Right lobe of liver (tissue), 6 donors: ENCODE measurements at regions not wholly inside any gene's neighbourhood (a gene's known extent, or its start where the extent isn't known, plus 50 kb on each side); places are given as distances from the start of the nearest gene placed in this dataset.
A peak's percentile ranks its signal among the peaks of the same experiment; 100 is the strongest.

Experiments
- ATAC-seq, 4 donors: fragments of 200-7000 bp; cut with Tn5 transposase; one replicate each; pipeline ENCODE4 v1.9.1; 2020; ENCODE audit warnings: mild to moderate bottlenecking in 4 of 4, moderate library complexity in 4 of 4
- DNase-seq, 3 donors: peaks; one replicate each; pipeline ENCODE4 v3.0.0-alpha.2; 2020
- H3K27ac ChIP-seq, 3 donors: fragments of 200-600 bp; one replicate each; pipeline ENCODE4 v1.8.0; 2022
- H3K27me3 ChIP-seq, 2 donors: fragments of 200-600 bp; one replicate each; pipeline ENCODE4 v1.8.0; 2022
- H3K36me3 ChIP-seq, 4 donors: fragments of 200-600 bp; sonication (generic) in 1 of 4; one replicate each; pipeline versions ENCODE4 v1.5.1 to v1.8.0; 2017 to 2022; ENCODE audit warnings: control low read depth in 1 of 4
- H3K4me1 ChIP-seq, 4 donors: fragments of 200-600 bp; sonication (generic) in 1 of 4; one replicate each; pipeline versions ENCODE4 v1.5.1 to v1.8.0; 2017 to 2022; ENCODE audit warnings: control low read depth in 1 of 4
- H3K4me3 ChIP-seq, 3 donors: fragments of 200-600 bp; one replicate each; pipeline ENCODE4 v1.8.0; 2022
- H3K9me3 ChIP-seq, 4 donors: fragments of 200-600 bp; sonication (generic) in 1 of 4; one replicate each; pipeline versions ENCODE4 v1.5.1 to v1.8.0; 2017 to 2022; ENCODE audit warnings: control low read depth in 1 of 4
- POLR2A ChIP-seq: fragments of 450-650 bp; IDR thresholded peaks from one replicate; pipeline ENCODE4 v1.6.1; 2017; ENCODE audit warnings: antibody characterized with exemption, mild to moderate bottlenecking
- WGBS: methylation state at CpG from one replicate; pipeline ENCODE4 v1.1.6; 2018; ENCODE audit warnings: low coverage, low lambda C conversion rate; ENCODE audit not compliant: insufficient coverage; ENCODE audit errors: missing lambda C conversion rate; 5-methylcytosine and 5-hydroxymethylcytosine counted together
- intact Hi-C, 2 donors: fragments of 100-400 bp; cut with DNase I; formaldehyde crosslinking; loops; one replicate each; pipeline versions ENCODE4 v1.11.2 to v1.14.1; 2022
- TF ChIP-seq, protein P1 (sequence below), 4 donors: fragments of 200-600 bp in 3 of 4; fragments of 450-650 bp in 1 of 4; IDR thresholded peaks; one replicate each; pipeline versions ENCODE4 v1.5.1 to v1.8.0; 2016 to 2022; ENCODE audit warnings: antibody characterized with exemption in 4 of 4, mild to moderate bottlenecking in 2 of 4
- donor health status: DM: no; HTN: yes; CAD: no.
- donor health status: DM: no; HTN: no; CAD: no.
- donor health status: DM: no; HTN: no; CAD: no.
- donor health status: DM: no; HTN: yes; CAD: no.
- donor health status: DM: no; HTN: yes; CAD: no.

- no peak overlapping the region for H3K4me3 ChIP-seq
- intact Hi-C loops, result no loop called here
- peak in 1 of 4 donors; percentile 27 for ATAC-seq
- DNase-seq, result no peak
- H3K27me3 ChIP-seq, result no peaks in the 10 kb centered on the region
- H3K27ac ChIP-seq, result no peak overlapping the region
- H3K4me1 ChIP-seq, result peaks cover 0 to 10% (median 0%) of the 10 kb centered on the region in 4 donors
- TF ChIP-seq, protein P1, sequence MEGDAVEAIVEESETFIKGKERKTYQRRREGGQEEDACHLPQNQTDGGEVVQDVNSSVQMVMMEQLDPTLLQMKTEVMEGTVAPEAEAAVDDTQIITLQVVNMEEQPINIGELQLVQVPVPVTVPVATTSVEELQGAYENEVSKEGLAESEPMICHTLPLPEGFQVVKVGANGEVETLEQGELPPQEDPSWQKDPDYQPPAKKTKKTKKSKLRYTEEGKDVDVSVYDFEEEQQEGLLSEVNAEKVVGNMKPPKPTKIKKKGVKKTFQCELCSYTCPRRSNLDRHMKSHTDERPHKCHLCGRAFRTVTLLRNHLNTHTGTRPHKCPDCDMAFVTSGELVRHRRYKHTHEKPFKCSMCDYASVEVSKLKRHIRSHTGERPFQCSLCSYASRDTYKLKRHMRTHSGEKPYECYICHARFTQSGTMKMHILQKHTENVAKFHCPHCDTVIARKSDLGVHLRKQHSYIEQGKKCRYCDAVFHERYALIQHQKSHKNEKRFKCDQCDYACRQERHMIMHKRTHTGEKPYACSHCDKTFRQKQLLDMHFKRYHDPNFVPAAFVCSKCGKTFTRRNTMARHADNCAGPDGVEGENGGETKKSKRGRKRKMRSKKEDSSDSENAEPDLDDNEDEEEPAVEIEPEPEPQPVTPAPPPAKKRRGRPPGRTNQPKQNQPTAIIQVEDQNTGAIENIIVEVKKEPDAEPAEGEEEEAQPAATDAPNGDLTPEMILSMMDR (IDR thresholded peaks at IDR 0.05), result no peak
- no peak for TF ChIP-seq POLR2A
- WGBS, result 30% methylated on average over 4 of the region's 8 CpGs
- no peaks in the 10 kb centered on the region for H3K36me3 ChIP-seq
- no peaks in the 10 kb centered on the region for H3K9me3 ChIP-seq
Observed at GRCh38 chr3:105065895-105066839, 300.5 kb upstream of the ALCAM start.

DNA sequence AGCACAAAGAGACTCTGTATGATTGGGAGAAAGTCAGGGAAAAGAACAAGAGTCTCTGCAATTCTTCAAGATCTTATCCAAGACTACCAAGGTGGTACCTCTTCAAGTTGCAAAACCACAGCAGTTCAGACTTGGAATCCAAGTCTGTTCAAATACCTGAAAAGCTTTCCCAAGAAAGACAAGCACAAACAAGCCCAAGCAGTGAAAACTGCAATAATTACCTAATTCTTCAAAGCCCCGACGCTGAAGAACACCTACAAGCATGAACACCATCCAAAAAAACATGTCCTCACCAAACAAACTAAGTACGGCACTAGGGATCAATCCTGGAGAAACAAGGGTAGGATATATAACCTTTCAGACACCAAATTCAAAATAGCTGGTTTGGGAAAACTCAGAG, 299.3 kb upstream of the ALCAM start:
- TF ChIP-seq, protein P1 (IDR thresholded peaks at IDR 0.05), result no peak
- no peak for TF ChIP-seq POLR2A
- intact Hi-C loops, result no loop called here
- H3K36me3 ChIP-seq, result no peaks in the 10 kb centered on the region
- H3K4me1 ChIP-seq, result peaks cover 0 to 9% (median 0%) of the 10 kb centered on the region in 4 donors
- DNase-seq, result no peak
- H3K4me3 ChIP-seq, result no peak overlapping the region
- H3K9me3 ChIP-seq, result no peaks in the 10 kb centered on the region
- ATAC-seq, result no peak
- no peaks in the 10 kb centered on the region for H3K27me3 ChIP-seq
- 55% methylated on average over 3 of the region's 3 CpGs for WGBS
- no peak overlapping the region for H3K27ac ChIP-seq

DNA sequence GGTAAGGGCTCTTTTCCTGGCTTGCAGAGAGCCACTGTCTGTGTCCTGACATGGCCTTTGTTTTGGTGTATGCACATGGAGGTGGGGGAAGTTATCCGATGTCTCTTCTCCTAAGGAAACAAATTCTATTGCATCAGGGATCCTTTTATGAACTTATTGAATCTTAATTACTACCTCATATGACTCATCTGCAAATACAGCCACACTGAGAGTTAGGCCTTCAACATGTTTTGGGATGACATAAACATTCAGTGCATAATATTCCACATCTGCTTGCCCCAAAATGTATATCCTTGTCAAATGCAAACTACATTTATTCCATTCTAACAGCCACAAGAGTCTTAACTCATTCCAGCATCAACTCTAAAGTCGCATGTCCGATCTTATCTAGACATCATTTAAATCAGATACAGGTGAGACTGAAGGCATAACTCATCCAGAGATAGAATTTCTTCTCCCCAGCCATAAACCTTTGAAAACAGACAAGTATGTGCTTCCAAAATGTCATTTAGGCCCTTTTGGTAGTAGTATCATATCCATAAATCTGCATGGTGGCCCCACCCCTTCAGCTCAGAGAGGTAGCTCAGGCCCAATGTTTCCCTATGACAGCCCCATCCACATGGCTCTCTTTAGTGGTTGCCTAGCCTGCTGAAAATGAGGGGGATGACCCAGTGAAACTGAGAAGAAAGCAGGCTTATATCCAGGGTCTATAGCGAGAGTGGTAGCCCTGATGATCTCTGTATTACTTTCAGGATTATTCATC, 289.5 kb upstream of the ALCAM start:
- intact Hi-C loops, result no loop called here
- Histone ChIP-seq H3K9me3 (no peaks in the 10 kb centered on the region), H3K27me3 (no peaks in the 10 kb centered on the region), H3K4me3 (no peak overlapping the region), H3K4me1 (no peaks in the 10 kb centered on the region), H3K27ac (no peak overlapping the region), H3K36me3 (no peaks in the 10 kb centered on the region)
- DNase-seq (no peak), ATAC-seq (no peak)
- no peak for TF ChIP-seq POLR2A
- TF ChIP-seq, protein P1 (IDR thresholded peaks at IDR 0.05), result no peak
- 86% methylated on average over 4 of the region's 4 CpGs for WGBS

- no peaks in the 10 kb centered on the region for H3K27me3 ChIP-seq
- no peaks in the 10 kb centered on the region for H3K4me1 ChIP-seq
- DNase-seq (no peak), ATAC-seq (no peak)
- H3K36me3 ChIP-seq, result no peaks in the 10 kb centered on the region
- TF ChIP-seq POLR2A, result no peak
- TF ChIP-seq, protein P1 (IDR thresholded peaks at IDR 0.05), result no peak
- intact Hi-C loops, result no loop called here
- no peak overlapping the region for H3K27ac ChIP-seq
- no peaks in the 10 kb centered on the region for H3K9me3 ChIP-seq
- no peak overlapping the region for H3K4me3 ChIP-seq
- 75% methylated on average over 1 of the region's 1 CpG for WGBS
Observed at GRCh38 chr3:105083945-105084344, 282.8 kb upstream of the ALCAM start.
